IPS-NIHi7 (cell line): ENCODE measurements at regions not wholly inside any gene's neighbourhood (a gene's known extent, or its start where the extent isn't known, plus 50 kb on each side); places are given as distances from the start of the nearest gene placed in this dataset.
"Not testable (repeated sequence)": the region's sequence is repeated elsewhere in the genome, so short reads cannot be mapped to it uniquely, and the experiment has no call there.

Experiments used
- DNase-seq: peaks from one replicate; pipeline ENCODE4 v3.0.0; 2012; ENCODE audit warnings: mixed read lengths; ENCODE audit errors: extremely low spot score

- no peak for DNase-seq
These were observed 174.4 kb upstream of the MSX2 start for GRCh38 chr5:174550026-174550425.

GRCh38 chr5:174552428-174552827, 172.0 kb upstream of the MSX2 start:
- DNase-seq = no peak

GRCh38 chr5:174553556-174553955, 170.8 kb upstream of the MSX2 start:
- DNase-seq = no peak

- no peak for DNase-seq
These were observed 168.7 kb upstream of the MSX2 start for GRCh38 chr5:174555726-174556125.

- DNase-seq = no peak
These were observed 167.6 kb upstream of the MSX2 start for GRCh38 chr5:174556756-174557155.

- no peak for DNase-seq
These were observed 166.2 kb upstream of the MSX2 start for GRCh38 chr5:174558190-174558589.

GRCh38 chr5:174559141-174559540, 165.2 kb upstream of the MSX2 start:
- no peak for DNase-seq

GRCh38 chr5:174559566-174560090, 164.8 kb upstream of the MSX2 start:
- DNase-seq = no peak

GRCh38 chr5:174560861-174561260, 163.5 kb upstream of the MSX2 start:
- no peak for DNase-seq

- DNase-seq = not testable (repeated sequence)
These were observed 161.3 kb upstream of the MSX2 start for GRCh38 chr5:174563040-174563439.

- DNase-seq = no peak
These were observed 160.5 kb upstream of the MSX2 start for GRCh38 chr5:174563899-174564298.

GRCh38 chr5:174567506-174568141, 156.8 kb upstream of the MSX2 start:
- no peak for DNase-seq

GRCh38 chr5:174570662-174571061, 153.7 kb upstream of the MSX2 start:
- no peak for DNase-seq

GRCh38 chr5:174571662-174572397, 152.6 kb upstream of the MSX2 start:
- DNase-seq = peak; percentile 80

- no peak for DNase-seq
These were observed 151.8 kb upstream of the MSX2 start for GRCh38 chr5:174572591-174572990.

GRCh38 chr5:174573221-174573994, 151.0 kb upstream of the MSX2 start:
- no peak for DNase-seq

- DNase-seq = no peak
These were observed 149.3 kb upstream of the MSX2 start for GRCh38 chr5:174575043-174575442.

- no peak for DNase-seq
These were observed 148.3 kb upstream of the MSX2 start for GRCh38 chr5:174576042-174576441.

- DNase-seq = peak; percentile 80
These were observed 142.9 kb upstream of the MSX2 start for GRCh38 chr5:174581479-174581878.

GRCh38 chr5:174581894-174582293, 142.5 kb upstream of the MSX2 start:
- no peak for DNase-seq

GRCh38 chr5:174583071-174583470, 141.3 kb upstream of the MSX2 start:
- DNase-seq = no peak

GRCh38 chr5:174585472-174585871, 138.9 kb upstream of the MSX2 start:
- no peak for DNase-seq
